ENCODE measurements at regions not wholly inside any gene's neighbourhood (a gene's known extent, or its start where the extent isn't known, plus 50 kb on each side); places are given as distances from the start of the nearest gene placed in this dataset.

DNA sequence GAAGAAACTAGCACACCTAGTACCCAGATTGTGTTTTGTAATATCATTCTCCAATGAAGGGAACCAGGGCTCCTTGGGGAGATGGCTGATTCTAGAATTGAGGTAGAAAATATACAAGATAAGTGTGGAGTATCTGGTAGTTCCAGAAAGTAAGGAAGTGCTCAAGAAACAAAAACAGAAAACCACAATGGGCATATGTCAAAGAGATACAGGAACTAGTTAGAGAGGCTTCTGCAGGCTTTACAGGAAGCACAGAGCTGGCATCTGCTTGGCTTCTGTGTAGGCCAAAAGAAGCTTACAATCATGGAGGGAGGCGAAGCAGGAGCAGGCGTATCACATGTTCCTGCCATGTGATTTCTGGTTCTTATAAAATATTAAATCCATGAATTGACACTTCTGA lies 105.7 kb upstream of the TMEM161B start:
- H3K36me3 ChIP-seq (ENCODE audit: control insufficient read depth in 1 of 2, insufficient read depth in 2 of 2, low read length in 2 of 2) = no peaks in the 10 kb centered on the region
- H4K20me1 ChIP-seq (ENCODE audit: insufficient read depth) = no peaks in the 10 kb centered on the region
- no peak overlapping the region for H3K9ac ChIP-seq (ENCODE audit: low read length)
- TF ChIP-seq CEBPB (IDR thresholded peaks at IDR 0.05; ENCODE audit: low read depth) = no peak
- TF ChIP-seq ZNF274 (IDR thresholded peaks at IDR 0.05; ENCODE audit: low read depth, low read length) = no peak
- no peak for TF ChIP-seq TCF7L2 (IDR thresholded peaks at IDR 0.05; ENCODE audit: borderline replicate concordance, extremely low read depth, insufficient read depth, insufficient read length)
- TF ChIP-seq POLR2A (IDR thresholded peaks at IDR 0.05; ENCODE audit: borderline replicate concordance, extremely low read depth, insufficient read depth, insufficient read length) = no peak
- TF ChIP-seq, protein P1, sequence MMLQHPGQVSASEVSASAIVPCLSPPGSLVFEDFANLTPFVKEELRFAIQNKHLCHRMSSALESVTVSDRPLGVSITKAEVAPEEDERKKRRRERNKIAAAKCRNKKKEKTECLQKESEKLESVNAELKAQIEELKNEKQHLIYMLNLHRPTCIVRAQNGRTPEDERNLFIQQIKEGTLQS (IDR thresholded peaks at IDR 0.05) = no peak
- no peak for TF ChIP-seq ELF1 (IDR thresholded peaks at IDR 0.05; ENCODE audit: borderline replicate concordance, low read depth)
- no peaks in the 10 kb centered on the region for H3K9me3 ChIP-seq (ENCODE audit: control insufficient read depth in 1 of 2, insufficient read depth in 1 of 2, low read depth in 1 of 2, low read length in 2 of 2)
- ChIA-PET CTCF (no interaction called here), RAD21 (ENCODE audit: low non-redundant PET in 1 of 2, low total read pairs in 2 of 2, uncharacterized antibody in 2 of 2, unreplicated experiment in 2 of 2) (no interaction called here), POLR2A (no interaction called here)
- ATAC-seq (no peak), DNase-seq (ENCODE audit: low read depth, low spot score) (no peak)
- H3K27ac ChIP-seq (ENCODE audit: low read depth, low read length) = no peak overlapping the region
- no peak overlapping the region for H3K4me2 ChIP-seq (ENCODE audit: low read length)
- H3K4me1 ChIP-seq (ENCODE audit: control insufficient read depth in 1 of 2, insufficient read depth in 2 of 2, low read length in 2 of 2) = peaks cover 2 to 12% of the 10 kb centered on the region in 2 experiments; a peak in 3 of 4 replicates
- H3K27me3 ChIP-seq (ENCODE audit: insufficient read depth, low read length) = no peaks in the 10 kb centered on the region
- H3K79me2 ChIP-seq (ENCODE audit: insufficient read depth, low read length) = no peaks in the 10 kb centered on the region
- BruUV-seq (replicated peaks) = no TSS peak
- intact Hi-C loops (cut with micrococcal nuclease) = no loop called here
- H3K4me3 ChIP-seq (replicated peaks in 1 of 2; ENCODE audit: low read depth in 1 of 2, low read length in 2 of 2) = no peak overlapping the region
- no peaks in the 10 kb centered on the region for H3K9me2 ChIP-seq (ENCODE audit: insufficient read depth)
- H2AFZ ChIP-seq (ENCODE audit: low read depth, low read length, poor library complexity, severe bottlenecking) = no peak overlapping the region

DNA sequence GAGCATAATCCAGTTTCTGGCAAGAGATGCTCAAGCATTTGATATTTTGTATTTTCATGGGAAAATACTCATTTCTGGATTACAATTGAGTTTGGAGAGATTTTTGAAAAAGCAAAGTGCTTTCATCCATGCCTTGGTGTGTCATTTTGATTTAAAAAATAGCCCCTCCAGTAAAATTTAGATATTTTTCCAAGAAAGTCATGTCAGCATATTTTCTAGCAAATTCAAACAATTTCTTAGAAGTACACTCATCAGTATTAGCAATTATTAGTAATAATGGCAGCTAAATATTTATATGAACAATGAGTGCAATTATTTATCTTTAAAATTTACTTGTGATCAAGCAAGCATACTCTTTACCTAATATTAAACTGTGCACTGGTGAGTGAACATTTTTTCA lies 102.2 kb upstream of the TMEM161B start:
- H3K9me2 ChIP-seq (ENCODE audit: insufficient read depth) = no peaks in the 10 kb centered on the region
- no peaks in the 10 kb centered on the region for H3K79me2 ChIP-seq (ENCODE audit: insufficient read depth, low read length)
- H4K20me1 ChIP-seq (ENCODE audit: insufficient read depth) = no peaks in the 10 kb centered on the region
- no peaks in the 10 kb centered on the region for H3K9me3 ChIP-seq (ENCODE audit: control insufficient read depth in 1 of 2, insufficient read depth in 1 of 2, low read depth in 1 of 2, low read length in 2 of 2)
- BruUV-seq (replicated peaks) = no TSS peak
- CTCF ChIA-PET = no interaction called here
- DNase-seq (ENCODE audit: low read depth, low spot score) (no peak), ATAC-seq (no peak)
- H3K4me1 ChIP-seq (ENCODE audit: control insufficient read depth in 1 of 2, insufficient read depth in 2 of 2, low read length in 2 of 2) = no peaks in the 10 kb centered on the region
- H3K27me3 ChIP-seq (ENCODE audit: insufficient read depth, low read length) = no peaks in the 10 kb centered on the region
- no peaks in the 10 kb centered on the region for H3K36me3 ChIP-seq (ENCODE audit: control insufficient read depth in 1 of 2, insufficient read depth in 2 of 2, low read length in 2 of 2)
- intact Hi-C loops (cut with micrococcal nuclease) = no loop called here
- no peak overlapping the region for H3K9ac ChIP-seq (ENCODE audit: low read length)
- POLR2A ChIA-PET = no interaction called here
- no peak for TF ChIP-seq SRF (IDR thresholded peaks at IDR 0.05; ENCODE audit: low read depth)
- TF ChIP-seq FOSL1 (IDR thresholded peaks at IDR 0.05; ENCODE audit: low read depth) = no peak
- TF ChIP-seq SP1 (IDR thresholded peaks at IDR 0.05; ENCODE audit: low read depth) = no peak
- H3K27ac ChIP-seq (ENCODE audit: low read depth, low read length) = no peak overlapping the region
- H2AFZ ChIP-seq (ENCODE audit: low read depth, low read length, poor library complexity, severe bottlenecking) = no peak overlapping the region
- RAD21 ChIA-PET (ENCODE audit: low non-redundant PET in 1 of 2, low total read pairs in 2 of 2, uncharacterized antibody in 2 of 2, unreplicated experiment in 2 of 2) = no interaction called here
- no peak overlapping the region for H3K4me3 ChIP-seq (replicated peaks in 1 of 2; ENCODE audit: low read depth in 1 of 2, low read length in 2 of 2)
- H3K4me2 ChIP-seq (ENCODE audit: low read length) = no peak overlapping the region
